ENCODE measurements at regions not wholly inside any gene's neighbourhood (a gene's known extent, or its start where the extent isn't known, plus 50 kb on each side); places are given as distances from the start of the nearest gene placed in this dataset.

GRCh38 chr6:101266063-101266462 is 127.4 kb upstream of the GRIK2 start:
- TF ChIP-seq TOX (CRISPR knock-in tag; IDR thresholded peaks at IDR 0.05; ENCODE audit: borderline replicate concordance) (no peak), ISL1 (CRISPR knock-in tag; IDR thresholded peaks at IDR 0.05) (no peak), CSDC2 (CRISPR knock-in tag; IDR thresholded peaks at IDR 0.05) (no peak), GLIS3 (CRISPR knock-in tag; IDR thresholded peaks at IDR 0.05) (no peak), TCF4 (CRISPR knock-in tag; IDR thresholded peaks at IDR 0.05; ENCODE audit: borderline replicate concordance) (no peak), CSRNP3 (CRISPR knock-in tag; IDR thresholded peaks at IDR 0.05) (no peak), ZFP3 (CRISPR knock-in tag; IDR thresholded peaks at IDR 0.05) (no peak), ZNF565 (CRISPR knock-in tag; conservative IDR thresholded peaks at IDR 0.05; ENCODE audit: low read depth) (no peak), ZNF70 (CRISPR knock-in tag; IDR thresholded peaks at IDR 0.05) (no peak), ARNTL (CRISPR knock-in tag; IDR thresholded peaks at IDR 0.05; ENCODE audit: borderline replicate concordance, low read depth) (no peak), ZC3H10 (CRISPR knock-in tag; IDR thresholded peaks at IDR 0.05) (no peak), ESRRG (CRISPR knock-in tag; IDR thresholded peaks at IDR 0.05) (no peak)
- ATAC-seq: no peak

GRCh38 chr6:101268541-101268940 is 125.0 kb upstream of the GRIK2 start:
- no peak for ATAC-seq
- TF ChIP-seq ZFP3 (CRISPR knock-in tag; IDR thresholded peaks at IDR 0.05) (no peak), TCF4 (CRISPR knock-in tag; IDR thresholded peaks at IDR 0.05; ENCODE audit: borderline replicate concordance) (no peak), OSR1 (CRISPR knock-in tag; IDR thresholded peaks at IDR 0.05) (no peak), ARNTL (CRISPR knock-in tag; IDR thresholded peaks at IDR 0.05; ENCODE audit: borderline replicate concordance, low read depth) (no peak), SNAI2 (CRISPR knock-in tag; IDR thresholded peaks at IDR 0.05) (no peak), ZNF70 (CRISPR knock-in tag; IDR thresholded peaks at IDR 0.05) (no peak), CSDC2 (CRISPR knock-in tag; IDR thresholded peaks at IDR 0.05) (no peak), TOX (CRISPR knock-in tag; IDR thresholded peaks at IDR 0.05; ENCODE audit: borderline replicate concordance) (no peak), ZC3H10 (CRISPR knock-in tag; IDR thresholded peaks at IDR 0.05) (no peak), RARB (CRISPR knock-in tag; IDR thresholded peaks at IDR 0.05) (no peak), ZNF8 (CRISPR knock-in tag; IDR thresholded peaks at IDR 0.05) (no peak), CREB5 (CRISPR knock-in tag; IDR thresholded peaks at IDR 0.05; ENCODE audit: low read depth) (no peak), PATZ1 (CRISPR knock-in tag; IDR thresholded peaks at IDR 0.05; ENCODE audit: borderline replicate concordance) (no peak), BACH2 (CRISPR knock-in tag; IDR thresholded peaks at IDR 0.05; ENCODE audit: borderline replicate concordance) (no peak), ZFP30 (CRISPR knock-in tag; IDR thresholded peaks at IDR 0.05) (no peak), POU6F1 (CRISPR knock-in tag; IDR thresholded peaks at IDR 0.05; ENCODE audit: borderline replicate concordance, low read depth) (no peak), PPARA (CRISPR knock-in tag; IDR thresholded peaks at IDR 0.05; ENCODE audit: borderline replicate concordance) (no peak), TSHZ2 (CRISPR knock-in tag; IDR thresholded peaks at IDR 0.05) (no peak), CSRNP3 (CRISPR knock-in tag; IDR thresholded peaks at IDR 0.05) (no peak)
